ENCODE measurements at regions not wholly inside any gene's neighbourhood (a gene's known extent, or its start where the extent isn't known, plus 50 kb on each side); places are given as distances from the start of the nearest gene placed in this dataset.

- TF ChIP-seq SP2 (IDR thresholded peaks at IDR 0.05; ENCODE audit: extremely low read depth, low read depth, low read length, poor library complexity, severe bottlenecking), result no peak
- TF ChIP-seq NR0B1 (IDR thresholded peaks at IDR 0.05; ENCODE audit: partially characterized antibody), result no peak
- no peak for TF ChIP-seq ZNF639 (CRISPR knock-in tag; conservative IDR thresholded peaks at IDR 0.05 in 1 of 2, IDR thresholded peaks at IDR 0.05 in 1 of 2)
- no peak for TF ChIP-seq STAT5A (IDR thresholded peaks at IDR 0.05; ENCODE audit: borderline replicate concordance, low read length)
- TF ChIP-seq ZNF354B (CRISPR knock-in tag; IDR thresholded peaks at IDR 0.05), result no peak
- TF ChIP-seq CHD2 (IDR thresholded peaks at IDR 0.05; ENCODE audit: low read depth, low read length), result no peak
- TF ChIP-seq GATAD2A (IDR thresholded peaks at IDR 0.05), result no peak
- no peaks in the 10 kb centered on the region for H3K27me3 ChIP-seq (ENCODE audit: control insufficient read depth in 2 of 2, insufficient read depth in 2 of 2, low read length in 2 of 2)
- POLR2A ChIA-PET, result no interaction called here
- H3K36me3 ChIP-seq (ENCODE audit: control insufficient read depth, insufficient read depth, low read length), result no peaks in the 10 kb centered on the region
- no peak overlapping the region for H3K27ac ChIP-seq (ENCODE audit: extremely low read depth, low read depth, low read length)
- CTCF ChIA-PET (ENCODE audit: low intra/inter-chr PET ratio), result no interaction called here
- no peaks in the 10 kb centered on the region for H4K20me1 ChIP-seq (replicated peaks; ENCODE audit: control insufficient read depth, insufficient read depth, low read length)
- H3K79me2 ChIP-seq (ENCODE audit: control insufficient read depth, insufficient read depth, low read length), result no peaks in the 10 kb centered on the region
- no TSS peak for BruUV-seq (replicated peaks)
- in situ Hi-C loops (cut with MboI) (no loop called here), intact Hi-C loops (cut with micrococcal nuclease) (no loop called here)
- H3K9me1 ChIP-seq (ENCODE audit: control insufficient read depth, insufficient read depth, low read length), result no peaks in the 10 kb centered on the region
- H2AFZ ChIP-seq (ENCODE audit: low read depth, low read length), result no peak overlapping the region
- H3K4me3 ChIP-seq, result no peak overlapping the region
- H3K4me2 ChIP-seq (ENCODE audit: insufficient read depth, low read length), result no peak overlapping the region
- FAIRE-seq (no peak), ATAC-seq (no peak), DNase-seq (ENCODE audit: extremely low read depth in 1 of 4, low spot score in 3 of 4) (no peak)
- H3K9me3 ChIP-seq (replicated peaks; ENCODE audit: control insufficient read depth, insufficient read depth, low read depth, low read length), result no peaks in the 10 kb centered on the region
- WGBS (ENCODE audit: insufficient coverage, low coverage, missing lambda C conversion rate), result 0% methylated on average over 3 of the region's 6 CpGs
- no peak overlapping the region for H3K9ac ChIP-seq (ENCODE audit: insufficient read depth in 1 of 2, low read depth in 2 of 2, low read length in 2 of 2)
- no peaks in the 10 kb centered on the region for H3K4me1 ChIP-seq (replicated peaks in 1 of 2; ENCODE audit: control insufficient read depth in 2 of 2, insufficient read depth in 2 of 2, low read length in 2 of 2)
These were observed 169.9 kb upstream of the CST7 start for GRCh38 chr20:24779131-24779530.
